ENCODE measurements at regions not wholly inside any gene's neighbourhood (a gene's known extent, or its start where the extent isn't known, plus 50 kb on each side); places are given as distances from the start of the nearest gene placed in this dataset.

GRCh38 chr5:4418084-4418483, 722.0 kb upstream of the ADAMTS16 start:
- Mint-ChIP-seq H3K4me1 (peaks cover 4% of the 10 kb centered on the region), H3K27me3 (ENCODE audit: low read depth) (no peaks in the 10 kb centered on the region), H3K4me3 (no peak overlapping the region), H3K36me3 (ENCODE audit: low read depth) (no peaks in the 10 kb centered on the region), H3K27ac (ENCODE audit: unreplicated experiment) (no peak overlapping the region), H3K9me3 (no peaks in the 10 kb centered on the region)
- no peak for TF ChIP-seq CTCF (conservative IDR thresholded peaks at IDR 0.05)
- no peak for DNase-seq (ENCODE audit: low read depth, low spot score)

- no peak overlapping the region for H3K27ac Mint-ChIP-seq (ENCODE audit: unreplicated experiment)
- TF ChIP-seq CTCF (conservative IDR thresholded peaks at IDR 0.05): no peak
- peaks cover 4% of the 10 kb centered on the region for H3K4me1 Mint-ChIP-seq
- H3K9me3 Mint-ChIP-seq: no peaks in the 10 kb centered on the region
- no peaks in the 10 kb centered on the region for H3K27me3 Mint-ChIP-seq (ENCODE audit: low read depth)
- DNase-seq (ENCODE audit: low read depth, low spot score): no peak
- H3K4me3 Mint-ChIP-seq: no peak overlapping the region
- H3K36me3 Mint-ChIP-seq (ENCODE audit: low read depth): no peaks in the 10 kb centered on the region
Measured at GRCh38 chr5:4419281-4419680, 720.8 kb upstream of the ADAMTS16 start.

- Mint-ChIP-seq H3K9me3 (no peaks in the 10 kb centered on the region), H3K4me1 (peaks cover 4% of the 10 kb centered on the region), H3K27me3 (ENCODE audit: low read depth) (no peaks in the 10 kb centered on the region), H3K4me3 (no peak overlapping the region), H3K36me3 (ENCODE audit: low read depth) (no peaks in the 10 kb centered on the region), H3K27ac (ENCODE audit: unreplicated experiment) (no peak overlapping the region)
- TF ChIP-seq CTCF (conservative IDR thresholded peaks at IDR 0.05): no peak
- DNase-seq (ENCODE audit: low read depth, low spot score): no peak
Measured at GRCh38 chr5:4420177-4420576, 720.0 kb upstream of the ADAMTS16 start.

- no peaks in the 10 kb centered on the region for H3K27me3 Mint-ChIP-seq (ENCODE audit: low read depth)
- no peaks in the 10 kb centered on the region for H3K36me3 Mint-ChIP-seq (ENCODE audit: low read depth)
- DNase-seq (ENCODE audit: low read depth, low spot score): no peak
- no peak for TF ChIP-seq CTCF (conservative IDR thresholded peaks at IDR 0.05)
- no peak overlapping the region for H3K4me3 Mint-ChIP-seq
- peaks cover 4% of the 10 kb centered on the region for H3K4me1 Mint-ChIP-seq
- no peak overlapping the region for H3K27ac Mint-ChIP-seq (ENCODE audit: unreplicated experiment)
- H3K9me3 Mint-ChIP-seq: no peaks in the 10 kb centered on the region
Measured at GRCh38 chr5:4420681-4421080, 719.4 kb upstream of the ADAMTS16 start.

GRCh38 chr5:4422247-4422646, 717.9 kb upstream of the ADAMTS16 start:
- Mint-ChIP-seq H3K36me3 (ENCODE audit: low read depth) (no peaks in the 10 kb centered on the region), H3K9me3 (no peaks in the 10 kb centered on the region), H3K27me3 (ENCODE audit: low read depth) (no peaks in the 10 kb centered on the region), H3K27ac (ENCODE audit: unreplicated experiment) (no peak overlapping the region), H3K4me1 (peaks cover 3% of the 10 kb centered on the region), H3K4me3 (no peak overlapping the region)
- no peak for TF ChIP-seq CTCF (conservative IDR thresholded peaks at IDR 0.05)
- DNase-seq (ENCODE audit: low read depth, low spot score): no peak

- Mint-ChIP-seq H3K4me1 (no peaks in the 10 kb centered on the region), H3K27ac (ENCODE audit: unreplicated experiment) (no peak overlapping the region), H3K27me3 (ENCODE audit: low read depth) (no peaks in the 10 kb centered on the region), H3K36me3 (ENCODE audit: low read depth) (no peaks in the 10 kb centered on the region), H3K4me3 (no peak overlapping the region), H3K9me3 (no peaks in the 10 kb centered on the region)
- no peak for DNase-seq (ENCODE audit: low read depth, low spot score)
- TF ChIP-seq CTCF (conservative IDR thresholded peaks at IDR 0.05): no peak
Measured at GRCh38 chr5:4424895-4425294, 715.2 kb upstream of the ADAMTS16 start.

Data from neural crest cell (in vitro differentiated cells).